Heart left ventricle (tissue), 16 donors: ENCODE measurements at regions not wholly inside any gene's neighbourhood (a gene's known extent, or its start where the extent isn't known, plus 50 kb on each side); places are given as distances from the start of the nearest gene placed in this dataset.

Experiments used
- ATAC-seq, 4 donors: fragments of 200-7000 bp; cut with Tn5 transposase; one replicate each; pipeline ENCODE4 v1.9.1; 2020 to 2022; ENCODE audit warnings: moderate library complexity in 4 of 4, mild to moderate bottlenecking in 3 of 4, moderate number of reproducible peaks in 1 of 4
- DNase-seq, 5 donors: peaks; one replicate each; pipeline ENCODE4 v3.0.0-alpha.2; 2020
- H3K27ac ChIP-seq, 12 donors: fragments of 200-600 bp; sonication (generic) in 4 of 12; one replicate each; pipeline versions ENCODE4 v1.5.0 to v1.8.0; 2016 to 2022; ENCODE audit warnings: mild to moderate bottlenecking in 2 of 12
- H3K27me3 ChIP-seq, 9 donors: fragments of 200-600 bp; sonication (generic) in 2 of 9; one replicate each; pipeline versions ENCODE4 v1.5.1 to v1.8.0; 2016 to 2022; ENCODE audit warnings: mild to moderate bottlenecking in 3 of 9
- H3K36me3 ChIP-seq, 9 donors: fragments of 200-600 bp; sonication (generic) in 2 of 9; one replicate each; pipeline versions ENCODE4 v1.5.0 to v1.8.0; 2018 to 2022; ENCODE audit warnings: mild to moderate bottlenecking in 2 of 9
- H3K4me1 ChIP-seq, 12 donors: fragments of 200-600 bp; sonication (generic) in 4 of 12; one replicate each; pipeline versions ENCODE4 v1.5.0 to v1.8.0; 2016 to 2022; ENCODE audit warnings: mild to moderate bottlenecking in 3 of 12
- H3K4me3 ChIP-seq, 12 donors: fragments of 200-600 bp; sonication (generic) in 4 of 12; one replicate each; pipeline versions ENCODE4 v1.5.0 to v1.8.0; 2017 to 2022; ENCODE audit warnings: mild to moderate bottlenecking in 9 of 12, moderate library complexity in 4 of 12
- H3K9me3 ChIP-seq, 12 donors: fragments of 200-600 bp; sonication (generic) in 4 of 12; one replicate each; pipeline versions ENCODE4 v1.5.0 to v1.8.0; 2016 to 2022; ENCODE audit warnings: mild to moderate bottlenecking in 1 of 12
- CTCF ChIP-seq, 12 donors: fragments of 200-600 bp; sonication (generic) in 4 of 12; IDR thresholded peaks; one replicate each; pipeline versions ENCODE4 v1.5.0 to v1.8.0; 2018 to 2022; ENCODE audit warnings: antibody characterized with exemption in 12 of 12, mild to moderate bottlenecking in 5 of 12
- POLR2A ChIP-seq, 2 donors: fragments of 450-650 bp; IDR thresholded peaks; one replicate each; pipeline ENCODE4 v1.6.1; 2017; ENCODE audit warnings: antibody characterized with exemption in 2 of 2, mild to moderate bottlenecking in 2 of 2, moderate library complexity in 2 of 2
- WGBS, 4 donors: extraction: QIAGEN DNeasy Blood & Tissue Kit in 2 of 4; methylation state at CpG; one replicate each; pipeline versions ENCODE4 v1.1.5 to v1.1.7; 2013 to 2018; 5-methylcytosine and 5-hydroxymethylcytosine counted together
- intact Hi-C, 10 donors: fragments of 100-400 bp; cut with DNase I; formaldehyde crosslinking; loops; one replicate each; pipeline versions ENCODE4 v1.11.1 to v1.14.2; 2022
- donor health status: ischemic (EF 13 %, LVEDD 7.1; RV severe dilation, severe dysfunction).
- donor health status: healthy with polysubstance abuse.
- donor health status: DM: no; HTN: yes; CAD: no.
- donor health status: DM: no; HTN: no; CAD: no.
- donor health status: ischemic (EF 25% LVEDD 6.9; RV normal size, moderate dysfunction).
- donor health status: ischemic (EF 25% LVEDD 5.7; RV mildly dilated, moderate dysfunction).
- donor health status: healthy.
- donor health status: DM: yes; HTN: yes; CAD: no.
- donor health status: ischemic (EF 35%, LVEDD 5.7; RV mildly dilated, moderate dysfunction).
- donor health status: nonischemic (EF 11% LVEDD 7.7; RV severe dilation, severe dysfunction).
- donor health status: DM: yes; HTN: yes; CAD: no.
- donor health status: PGD.
- donor health status: ischemic (EF 29% LVEDD 5.4; RV normal size, mild dysfunction).
- donor health status: nonischemic (EF 23%, LVEDD 6.1; RV moderate dilation, normal function).

GRCh38 chr12:107536613-107537012, 149.0 kb upstream of the PWP1 start:
- no peak overlapping the region for H3K27ac ChIP-seq
- TF ChIP-seq POLR2A (IDR thresholded peaks at IDR 0.05) = no peak
- TF ChIP-seq CTCF (IDR thresholded peaks at IDR 0.05) = no peak
- H3K36me3 ChIP-seq = no peaks in the 10 kb centered on the region
- peaks cover 0 to 4% (median 0%) of the 10 kb centered on the region in 12 donors for H3K4me1 ChIP-seq
- peaks cover 0 to 13% (median 0%) of the 10 kb centered on the region in 12 donors for H3K9me3 ChIP-seq
- no peak overlapping the region for H3K4me3 ChIP-seq
- intact Hi-C loops = no loop called here
- H3K27me3 ChIP-seq = no peaks in the 10 kb centered on the region
- WGBS, 4 donors = 12 to 17% (median 16%) methylated on average over 2 of the region's 2 CpGs
- DNase-seq = no peak
- ATAC-seq = no peak

- H3K27ac ChIP-seq = no peak overlapping the region
- no peak overlapping the region for H3K4me3 ChIP-seq
- ATAC-seq = peak in 2 of 4 donors; percentile 39 to 68
- DNase-seq = no peak
- intact Hi-C loops = no loop called here
- H3K36me3 ChIP-seq = no peaks in the 10 kb centered on the region
- 64 to 81% (median 70%) methylated on average over 5 of the region's 5 CpGs for WGBS, 4 donors
- peaks cover 0 to 4% (median 0%) of the 10 kb centered on the region in 12 donors for H3K4me1 ChIP-seq
- TF ChIP-seq CTCF (IDR thresholded peaks at IDR 0.05) (no peak), POLR2A (IDR thresholded peaks at IDR 0.05) (no peak)
- H3K9me3 ChIP-seq = peaks cover 0 to 7% (median 0%) of the 10 kb centered on the region in 12 donors
- no peaks in the 10 kb centered on the region for H3K27me3 ChIP-seq
These were observed 148.0 kb upstream of the PWP1 start for GRCh38 chr12:107537464-107538119.

GRCh38 chr12:107539196-107539939, 146.2 kb upstream of the PWP1 start:
- Histone ChIP-seq H3K36me3 (no peaks in the 10 kb centered on the region), H3K27ac (no peak overlapping the region), H3K4me1 (peaks cover 0 to 4% (median 0%) of the 10 kb centered on the region in 12 donors), H3K27me3 (no peaks in the 10 kb centered on the region), H3K4me3 (no peak overlapping the region), H3K9me3 (no peaks in the 10 kb centered on the region)
- intact Hi-C loops = no loop called here
- 71 to 84% (median 79%) methylated on average over 5 of the region's 5 CpGs for WGBS, 4 donors
- DNase-seq = no peak
- no peak for ATAC-seq
- no peak for TF ChIP-seq POLR2A (IDR thresholded peaks at IDR 0.05)

GRCh38 chr12:107541001-107541705, 144.4 kb upstream of the PWP1 start:
- Histone ChIP-seq H3K9me3 (no peaks in the 10 kb centered on the region), H3K27ac (no peak overlapping the region), H3K27me3 (no peaks in the 10 kb centered on the region), H3K4me3 (no peak overlapping the region), H3K36me3 (no peaks in the 10 kb centered on the region), H3K4me1 (peaks cover 0 to 12% (median 0%) of the 10 kb centered on the region in 12 donors)
- DNase-seq (no peak), ATAC-seq (no peak)
- no peak for TF ChIP-seq CTCF (IDR thresholded peaks at IDR 0.05)
- TF ChIP-seq POLR2A (IDR thresholded peaks at IDR 0.05) = no peak
- 74 to 84% (median 78%) methylated on average over 7 of the region's 7 CpGs for WGBS, 4 donors
- intact Hi-C loops = no loop called here
